ENCODE measurements at regions not wholly inside any gene's neighbourhood (a gene's known extent, or its start where the extent isn't known, plus 50 kb on each side); places are given as distances from the start of the nearest gene placed in this dataset.

- DNase-seq (no peak), ATAC-seq (ENCODE audit: insufficient read depth, low FRiP score) (no peak)
- H3K27ac ChIP-seq (ENCODE audit: low read depth in 1 of 2, low read length in 1 of 2): no peak overlapping the region
- H3K36me3 ChIP-seq (ENCODE audit: control insufficient read depth in 4 of 4, insufficient read depth in 4 of 4, low read length in 4 of 4): no peaks in the 10 kb centered on the region
- peaks cover 0 to 9% (median 0%) of the 10 kb centered on the region in 5 donors for H3K4me1 ChIP-seq (ENCODE audit: control insufficient read depth in 5 of 5, insufficient read depth in 5 of 5, low read length in 5 of 5)
- TF ChIP-seq CTCF (IDR thresholded peaks at IDR 0.05; ENCODE audit: control extremely low read depth, extremely low read depth): no peak
- H3K9ac ChIP-seq (ENCODE audit: insufficient read depth in 1 of 2, low read length in 2 of 2): no peak overlapping the region
- WGBS, 2 donors: 94 to 95% methylated on average over 2 of the region's 2 CpGs
- no peak overlapping the region for H3K4me3 ChIP-seq
- H3K27me3 ChIP-seq (ENCODE audit: control insufficient read depth in 3 of 3, insufficient read depth in 3 of 3, low read length in 2 of 3): no peaks in the 10 kb centered on the region
- no peaks in the 10 kb centered on the region for H3K9me3 ChIP-seq (ENCODE audit: control insufficient read depth in 4 of 4, insufficient read depth in 3 of 4, low read length in 3 of 4)
Measured at GRCh38 chr5:138699482-138699881, 53.7 kb upstream of the CTNNA1 start.

- no peak for ATAC-seq (ENCODE audit: insufficient read depth, low FRiP score)
- no peak overlapping the region for H3K4me3 ChIP-seq
- no peaks in the 10 kb centered on the region for H3K9me3 ChIP-seq (ENCODE audit: control insufficient read depth in 4 of 4, insufficient read depth in 3 of 4, low read length in 3 of 4)
- no peak overlapping the region for H3K9ac ChIP-seq (ENCODE audit: insufficient read depth in 1 of 2, low read length in 2 of 2)
- no peak overlapping the region for H3K27ac ChIP-seq (ENCODE audit: low read depth in 1 of 2, low read length in 1 of 2)
- TF ChIP-seq CTCF (IDR thresholded peaks at IDR 0.05; ENCODE audit: control extremely low read depth, extremely low read depth): no peak
- H3K27me3 ChIP-seq (ENCODE audit: control insufficient read depth in 3 of 3, insufficient read depth in 3 of 3, low read length in 2 of 3): no peaks in the 10 kb centered on the region
- no peaks in the 10 kb centered on the region for H3K36me3 ChIP-seq (ENCODE audit: control insufficient read depth in 4 of 4, insufficient read depth in 4 of 4, low read length in 4 of 4)
- WGBS, 2 donors: 72 to 80% methylated on average over 5 of the region's 5 CpGs
- H3K4me1 ChIP-seq (ENCODE audit: control insufficient read depth in 5 of 5, insufficient read depth in 5 of 5, low read length in 5 of 5): peaks cover 0 to 9% (median 0%) of the 10 kb centered on the region in 5 donors
- DNase-seq: no peak
Measured at GRCh38 chr5:138698713-138699112, 54.5 kb upstream of the CTNNA1 start.

- 86 to 90% methylated on average over 7 of the region's 7 CpGs for WGBS, 2 donors
- no peaks in the 10 kb centered on the region for H3K27me3 ChIP-seq (ENCODE audit: control insufficient read depth in 3 of 3, insufficient read depth in 3 of 3, low read length in 2 of 3)
- no peaks in the 10 kb centered on the region for H3K36me3 ChIP-seq (ENCODE audit: control insufficient read depth in 4 of 4, insufficient read depth in 4 of 4, low read length in 4 of 4)
- H3K4me3 ChIP-seq: no peak overlapping the region
- H3K27ac ChIP-seq (ENCODE audit: low read depth in 1 of 2, low read length in 1 of 2): no peak overlapping the region
- peaks cover 0 to 9% (median 0%) of the 10 kb centered on the region in 5 donors for H3K4me1 ChIP-seq (ENCODE audit: control insufficient read depth in 5 of 5, insufficient read depth in 5 of 5, low read length in 5 of 5)
- H3K9me3 ChIP-seq (ENCODE audit: control insufficient read depth in 4 of 4, insufficient read depth in 3 of 4, low read length in 3 of 4): no peaks in the 10 kb centered on the region
- TF ChIP-seq CTCF (IDR thresholded peaks at IDR 0.05; ENCODE audit: control extremely low read depth, extremely low read depth): no peak
- H3K9ac ChIP-seq (ENCODE audit: insufficient read depth in 1 of 2, low read length in 2 of 2): no peak overlapping the region
- ATAC-seq (ENCODE audit: insufficient read depth, low FRiP score): no peak
- no peak for DNase-seq
Measured at GRCh38 chr5:138697720-138698360, 55.4 kb upstream of the CTNNA1 start.

- no peaks in the 10 kb centered on the region for H3K36me3 ChIP-seq (ENCODE audit: control insufficient read depth in 4 of 4, insufficient read depth in 4 of 4, low read length in 4 of 4)
- ATAC-seq (ENCODE audit: insufficient read depth, low FRiP score): no peak
- no peak overlapping the region for H3K4me3 ChIP-seq
- no peak overlapping the region for H3K27ac ChIP-seq (ENCODE audit: low read depth in 1 of 2, low read length in 1 of 2)
- H3K27me3 ChIP-seq (ENCODE audit: control insufficient read depth in 3 of 3, insufficient read depth in 3 of 3, low read length in 2 of 3): no peaks in the 10 kb centered on the region
- 76 to 84% methylated on average over 6 of the region's 6 CpGs for WGBS, 2 donors
- H3K9ac ChIP-seq (ENCODE audit: insufficient read depth in 1 of 2, low read length in 2 of 2): no peak overlapping the region
- TF ChIP-seq CTCF (IDR thresholded peaks at IDR 0.05; ENCODE audit: control extremely low read depth, extremely low read depth): no peak
- DNase-seq: no peak
- H3K4me1 ChIP-seq (ENCODE audit: control insufficient read depth in 5 of 5, insufficient read depth in 5 of 5, low read length in 5 of 5): peaks cover 0 to 9% (median 0%) of the 10 kb centered on the region in 5 donors
- no peaks in the 10 kb centered on the region for H3K9me3 ChIP-seq (ENCODE audit: control insufficient read depth in 4 of 4, insufficient read depth in 3 of 4, low read length in 3 of 4)
Measured at GRCh38 chr5:138696501-138696900, 56.7 kb upstream of the CTNNA1 start.

Data from lung (tissue), 11 donors.